ENCODE measurements at regions not wholly inside any gene's neighbourhood (a gene's known extent, or its start where the extent isn't known, plus 50 kb on each side); places are given as distances from the start of the nearest gene placed in this dataset.

DNA sequence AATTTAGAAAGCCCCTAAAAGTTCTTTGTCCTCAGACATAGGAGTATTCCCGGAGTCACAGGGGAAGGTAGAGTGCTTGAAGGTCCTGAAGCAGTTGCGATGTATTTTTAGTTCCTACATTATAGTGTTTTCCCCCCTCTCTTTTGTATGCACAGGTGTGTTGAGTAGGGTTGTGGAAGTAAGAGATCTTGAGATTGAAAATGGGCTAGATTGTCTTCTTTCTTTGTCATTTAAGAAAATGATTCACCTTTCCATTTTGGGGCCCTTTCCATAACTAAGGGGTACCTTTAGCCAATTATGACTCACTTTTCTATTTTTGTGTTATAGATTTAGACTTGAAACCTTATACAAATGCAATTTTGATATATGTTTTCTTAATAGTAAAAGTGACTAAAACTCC is 75.8 kb upstream of the AFF2 start:
- TF ChIP-seq POLR2AphosphoS5 (IDR thresholded peaks at IDR 0.05) (no peak), POLR2A (IDR thresholded peaks at IDR 0.05) (no peak), EP300 (IDR thresholded peaks at IDR 0.05) (no peak)
- TF ChIP-seq, protein P1, sequence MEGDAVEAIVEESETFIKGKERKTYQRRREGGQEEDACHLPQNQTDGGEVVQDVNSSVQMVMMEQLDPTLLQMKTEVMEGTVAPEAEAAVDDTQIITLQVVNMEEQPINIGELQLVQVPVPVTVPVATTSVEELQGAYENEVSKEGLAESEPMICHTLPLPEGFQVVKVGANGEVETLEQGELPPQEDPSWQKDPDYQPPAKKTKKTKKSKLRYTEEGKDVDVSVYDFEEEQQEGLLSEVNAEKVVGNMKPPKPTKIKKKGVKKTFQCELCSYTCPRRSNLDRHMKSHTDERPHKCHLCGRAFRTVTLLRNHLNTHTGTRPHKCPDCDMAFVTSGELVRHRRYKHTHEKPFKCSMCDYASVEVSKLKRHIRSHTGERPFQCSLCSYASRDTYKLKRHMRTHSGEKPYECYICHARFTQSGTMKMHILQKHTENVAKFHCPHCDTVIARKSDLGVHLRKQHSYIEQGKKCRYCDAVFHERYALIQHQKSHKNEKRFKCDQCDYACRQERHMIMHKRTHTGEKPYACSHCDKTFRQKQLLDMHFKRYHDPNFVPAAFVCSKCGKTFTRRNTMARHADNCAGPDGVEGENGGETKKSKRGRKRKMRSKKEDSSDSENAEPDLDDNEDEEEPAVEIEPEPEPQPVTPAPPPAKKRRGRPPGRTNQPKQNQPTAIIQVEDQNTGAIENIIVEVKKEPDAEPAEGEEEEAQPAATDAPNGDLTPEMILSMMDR (IDR thresholded peaks at IDR 0.05): no peak
